Progenitor cell of endocrine pancreas (in vitro differentiated cells): ENCODE measurements at regions not wholly inside any gene's neighbourhood (a gene's known extent, or its start where the extent isn't known, plus 50 kb on each side); places are given as distances from the start of the nearest gene placed in this dataset.

Experiments
- DNase-seq: peaks from one replicate; pipeline ENCODE4 v3.0.0; 2021; ENCODE audit warnings: low spot score; ENCODE audit not compliant: unreplicated experiment
- H3K27ac Mint-ChIP-seq: 2 replicates; pipeline ENCODE4 v1.8.0; 2021; ENCODE audit warnings: mild to moderate bottlenecking, moderate library complexity, mixed read lengths
- H3K27me3 Mint-ChIP-seq: 2 replicates; pipeline ENCODE4 v1.8.0; 2021; ENCODE audit warnings: mixed read lengths
- H3K36me3 Mint-ChIP-seq: 2 replicates; pipeline ENCODE4 v1.8.0; 2022; ENCODE audit warnings: mixed read lengths; ENCODE audit not compliant: insufficient read depth
- H3K4me1 Mint-ChIP-seq: 2 replicates; pipeline ENCODE4 v1.8.0; 2021; ENCODE audit warnings: low read depth, mixed read lengths
- H3K4me3 Mint-ChIP-seq: 2 replicates; pipeline ENCODE4 v1.8.0; 2021; ENCODE audit warnings: low read depth, mild to moderate bottlenecking, moderate library complexity, mixed read lengths
- H3K9me3 Mint-ChIP-seq: 2 replicates; pipeline ENCODE4 v1.8.0; 2021; ENCODE audit warnings: low read depth, mixed read lengths
- CTCF ChIP-seq: fragments of 200-600 bp; sonication (generic); IDR thresholded peaks from one replicate; pipeline ENCODE4 v1.5.0; 2021; ENCODE audit warnings: antibody characterized with exemption, mild to moderate bottlenecking; ENCODE audit not compliant: unreplicated experiment

- Mint-ChIP-seq H3K36me3 (no peaks in the 10 kb centered on the region), H3K9me3 (peaks cover 3% of the 10 kb centered on the region), H3K4me3 (no peak overlapping the region), H3K4me1 (peaks cover 14% of the 10 kb centered on the region), H3K27ac (no peak overlapping the region), H3K27me3 (no peaks in the 10 kb centered on the region)
- TF ChIP-seq CTCF, result no peak
- DNase-seq, result no peak
Measured at GRCh38 chr10:112895292-112895691, 54.8 kb upstream of the TCF7L2 start.

GRCh38 chr10:112896273-112896672 lies 53.8 kb upstream of the TCF7L2 start:
- DNase-seq, result no peak
- Mint-ChIP-seq H3K4me1 (peaks cover 16% of the 10 kb centered on the region), H3K36me3 (no peaks in the 10 kb centered on the region), H3K4me3 (no peak overlapping the region), H3K9me3 (peaks cover 3% of the 10 kb centered on the region), H3K27me3 (no peaks in the 10 kb centered on the region), H3K27ac (no peak overlapping the region)
- TF ChIP-seq CTCF, result no peak

- Mint-ChIP-seq H3K9me3 (peaks cover 3% of the 10 kb centered on the region), H3K4me3 (no peak overlapping the region), H3K36me3 (no peaks in the 10 kb centered on the region), H3K27me3 (no peaks in the 10 kb centered on the region), H3K27ac (no peak overlapping the region), H3K4me1 (peaks cover 19% of the 10 kb centered on the region)
- TF ChIP-seq CTCF, result no peak
- no peak for DNase-seq
Measured at GRCh38 chr10:112896722-112897121, 53.3 kb upstream of the TCF7L2 start.

DNA sequence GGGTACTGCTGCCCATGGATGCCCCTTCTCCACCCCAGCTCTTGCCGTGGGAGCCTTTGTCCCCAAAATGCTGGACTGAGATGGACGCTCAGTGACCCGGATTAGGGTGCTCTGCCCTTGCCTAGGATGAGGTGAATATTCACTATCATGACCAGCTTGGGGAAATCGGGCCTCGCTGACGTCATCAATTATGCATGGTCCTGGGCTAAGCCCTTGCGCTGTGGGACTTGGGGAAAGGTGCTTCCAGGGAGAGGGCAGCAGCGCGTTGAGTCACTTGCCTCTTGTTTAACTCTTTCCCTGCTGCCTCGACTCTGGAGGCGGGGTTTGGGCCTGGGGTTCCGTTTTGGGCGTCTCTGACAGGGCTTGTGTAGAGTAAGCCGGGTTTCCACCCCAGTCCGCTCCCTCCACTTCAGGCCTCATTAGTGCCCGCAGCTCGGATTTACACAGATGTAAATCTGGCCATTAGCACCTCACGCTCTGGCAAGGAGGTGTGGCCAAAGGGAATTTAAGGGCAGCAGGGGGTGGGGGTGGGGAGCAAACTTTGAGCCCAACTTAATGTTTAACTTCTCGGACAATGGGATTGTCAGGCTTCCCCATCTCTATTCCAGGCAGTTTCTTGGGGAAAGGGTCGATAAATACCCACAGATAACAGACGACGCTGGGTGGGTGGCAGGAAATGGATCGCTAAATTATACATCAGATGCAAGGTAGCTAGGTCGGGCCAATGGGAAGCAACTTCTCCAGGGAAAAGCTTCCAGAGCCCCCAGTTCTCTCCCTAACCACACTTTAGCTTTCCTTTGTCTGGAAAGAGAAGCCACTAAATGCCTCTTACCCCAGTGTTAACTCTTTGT lies 51.3 kb upstream of the TCF7L2 start:
- TF ChIP-seq CTCF, result no peak
- no peaks in the 10 kb centered on the region for H3K27me3 Mint-ChIP-seq
- peak; percentile 57 for DNase-seq
- H3K4me3 Mint-ChIP-seq, result peak overlapping the region; percentile 69
- H3K9me3 Mint-ChIP-seq, result peaks cover 3% of the 10 kb centered on the region
- H3K27ac Mint-ChIP-seq, result peak overlapping the region; percentile 99
- peaks cover 22% of the 10 kb centered on the region for H3K4me1 Mint-ChIP-seq
- H3K36me3 Mint-ChIP-seq, result no peaks in the 10 kb centered on the region

DNA sequence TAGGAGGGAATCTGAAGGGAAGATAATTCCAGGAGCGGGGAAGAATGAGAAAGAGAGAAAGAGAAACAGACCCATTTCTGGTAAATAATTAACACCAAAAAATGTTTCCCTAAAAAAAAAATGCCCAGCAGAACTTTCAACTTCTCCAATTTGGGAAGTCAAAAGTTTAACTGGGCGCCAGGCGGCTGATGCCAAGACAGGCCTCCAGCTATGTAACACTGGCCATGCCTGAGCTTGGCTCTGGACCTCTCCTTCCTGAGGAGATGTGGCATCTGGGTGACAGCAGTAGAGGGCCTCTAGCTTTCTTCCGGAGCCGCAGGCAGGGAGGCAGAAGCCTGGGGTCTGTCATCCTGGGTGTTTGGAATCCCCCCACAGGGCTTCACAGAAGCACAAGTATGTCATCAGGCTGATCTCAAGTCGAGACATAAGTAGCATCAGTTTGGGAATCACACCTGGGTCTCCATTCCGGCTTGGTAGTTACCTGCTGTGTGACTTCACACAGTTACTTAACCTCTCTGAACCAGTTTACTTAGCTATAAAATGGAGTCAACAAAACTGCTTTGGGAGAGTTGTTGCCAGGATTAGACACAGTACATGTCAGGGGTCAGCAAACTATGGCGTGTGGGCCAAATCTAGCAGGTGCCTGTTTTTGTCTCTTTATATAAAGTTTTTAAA lies 50.5 kb upstream of the TCF7L2 start:
- no peak for DNase-seq
- Mint-ChIP-seq H3K27ac (peak overlapping the region; percentile 99), H3K4me1 (peaks cover 22% of the 10 kb centered on the region), H3K4me3 (peak overlapping the region; percentile 69), H3K9me3 (peaks cover 3% of the 10 kb centered on the region), H3K27me3 (no peaks in the 10 kb centered on the region), H3K36me3 (no peaks in the 10 kb centered on the region)
- no peak for TF ChIP-seq CTCF
